SK-N-SH (cell line): ENCODE measurements at regions not wholly inside any gene's neighbourhood (a gene's known extent, or its start where the extent isn't known, plus 50 kb on each side); places are given as distances from the start of the nearest gene placed in this dataset.

ENCODE experiments used
- CHD2 ChIP-seq: fragments of 150-350 bp; IDR thresholded peaks from 2 replicates; pipeline ENCODE4 v1.6.1; 2018; ENCODE audit warnings: low read length; ENCODE audit not compliant: partially characterized antibody
- ELF1 ChIP-seq: IDR thresholded peaks from 2 replicates; pipeline ENCODE4 v1.4.0; 2012
- FOSL2 ChIP-seq: IDR thresholded peaks from 2 replicates; pipeline ENCODE4 v1.4.0; 2012; ENCODE audit warnings: low read depth, mild to moderate bottlenecking, moderate library complexity, borderline replicate concordance
- FOXM1 ChIP-seq: IDR thresholded peaks from 2 replicates; pipeline ENCODE4 v1.4.0; 2012; ENCODE audit warnings: low read depth, mild to moderate bottlenecking
- POLR2AphosphoS5 ChIP-seq: IDR thresholded peaks from 2 replicates; pipeline ENCODE4 v1.6.1; 2012; ENCODE audit warnings: low read depth, low read length
- RCOR1 ChIP-seq: fragments of 150-350 bp; IDR thresholded peaks from 2 replicates; pipeline ENCODE4 v1.6.1; 2017; ENCODE audit warnings: antibody characterized with exemption, low read length
- YY1 ChIP-seq: IDR thresholded peaks from 2 replicates; pipeline ENCODE4 v1.4.0; 2012; ENCODE audit warnings: low read depth, mild to moderate bottlenecking
- TF ChIP-seq, protein P1 (sequence below): fragments of 200-600 bp; sonication (generic); IDR thresholded peaks from 2 replicates; pipeline ENCODE4 v1.6.1; 2017; ENCODE audit warnings: antibody characterized with exemption, mild to moderate bottlenecking, moderate library complexity
- TF ChIP-seq, protein P2 (sequence below): fragments of 150-350 bp; IDR thresholded peaks from 2 replicates; pipeline ENCODE4 v1.6.1; 2017; ENCODE audit warnings: antibody characterized with exemption, low read length, low read depth, borderline replicate concordance
- TF ChIP-seq, protein P3 (sequence below): IDR thresholded peaks from 2 replicates; pipeline ENCODE4 v1.4.0; 2012; ENCODE audit warnings: low read depth, borderline replicate concordance

DNA sequence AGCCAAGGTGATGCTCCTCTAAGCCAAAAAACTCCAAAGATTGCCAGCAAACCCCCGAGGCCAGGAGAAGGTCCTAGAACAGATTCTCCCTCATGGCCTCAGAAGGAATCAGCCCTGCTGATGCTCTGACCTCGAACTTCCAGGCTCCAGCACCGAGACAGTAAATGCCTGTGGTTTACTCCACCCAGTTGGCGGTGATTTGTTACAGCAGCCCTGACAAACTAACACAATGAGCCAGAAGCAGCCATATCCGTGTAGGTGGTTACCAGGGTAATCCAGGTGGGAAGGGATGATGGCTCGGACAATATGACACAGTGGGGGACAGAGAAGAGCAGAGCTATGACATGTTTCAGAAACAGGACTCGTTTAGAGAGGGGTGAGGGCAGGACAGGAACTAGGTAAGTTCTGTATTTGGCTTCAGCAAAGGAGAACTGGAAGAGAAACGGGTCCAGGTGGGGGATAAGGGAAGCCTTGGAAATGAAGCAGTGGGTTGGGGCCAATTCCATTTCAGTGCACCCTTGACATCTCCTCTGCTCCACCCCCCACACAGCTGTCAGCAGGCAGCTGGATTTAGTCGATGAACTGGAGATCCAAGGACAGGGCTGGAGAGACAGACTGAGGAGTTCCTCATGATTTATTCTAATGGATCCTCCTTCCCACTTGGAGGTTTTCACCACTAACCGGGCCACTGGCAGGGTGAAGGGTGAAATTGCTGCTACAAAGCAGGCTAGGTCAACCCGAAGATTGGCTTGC, 179.7 kb upstream of the SH3BP4 start:
- TF ChIP-seq, protein P1, sequence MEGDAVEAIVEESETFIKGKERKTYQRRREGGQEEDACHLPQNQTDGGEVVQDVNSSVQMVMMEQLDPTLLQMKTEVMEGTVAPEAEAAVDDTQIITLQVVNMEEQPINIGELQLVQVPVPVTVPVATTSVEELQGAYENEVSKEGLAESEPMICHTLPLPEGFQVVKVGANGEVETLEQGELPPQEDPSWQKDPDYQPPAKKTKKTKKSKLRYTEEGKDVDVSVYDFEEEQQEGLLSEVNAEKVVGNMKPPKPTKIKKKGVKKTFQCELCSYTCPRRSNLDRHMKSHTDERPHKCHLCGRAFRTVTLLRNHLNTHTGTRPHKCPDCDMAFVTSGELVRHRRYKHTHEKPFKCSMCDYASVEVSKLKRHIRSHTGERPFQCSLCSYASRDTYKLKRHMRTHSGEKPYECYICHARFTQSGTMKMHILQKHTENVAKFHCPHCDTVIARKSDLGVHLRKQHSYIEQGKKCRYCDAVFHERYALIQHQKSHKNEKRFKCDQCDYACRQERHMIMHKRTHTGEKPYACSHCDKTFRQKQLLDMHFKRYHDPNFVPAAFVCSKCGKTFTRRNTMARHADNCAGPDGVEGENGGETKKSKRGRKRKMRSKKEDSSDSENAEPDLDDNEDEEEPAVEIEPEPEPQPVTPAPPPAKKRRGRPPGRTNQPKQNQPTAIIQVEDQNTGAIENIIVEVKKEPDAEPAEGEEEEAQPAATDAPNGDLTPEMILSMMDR, result no peak
- TF ChIP-seq, protein P2, sequence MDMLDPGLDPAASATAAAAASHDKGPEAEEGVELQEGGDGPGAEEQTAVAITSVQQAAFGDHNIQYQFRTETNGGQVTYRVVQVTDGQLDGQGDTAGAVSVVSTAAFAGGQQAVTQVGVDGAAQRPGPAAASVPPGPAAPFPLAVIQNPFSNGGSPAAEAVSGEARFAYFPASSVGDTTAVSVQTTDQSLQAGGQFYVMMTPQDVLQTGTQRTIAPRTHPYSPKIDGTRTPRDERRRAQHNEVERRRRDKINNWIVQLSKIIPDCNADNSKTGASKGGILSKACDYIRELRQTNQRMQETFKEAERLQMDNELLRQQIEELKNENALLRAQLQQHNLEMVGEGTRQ, result no peak
- TF ChIP-seq, protein P3, sequence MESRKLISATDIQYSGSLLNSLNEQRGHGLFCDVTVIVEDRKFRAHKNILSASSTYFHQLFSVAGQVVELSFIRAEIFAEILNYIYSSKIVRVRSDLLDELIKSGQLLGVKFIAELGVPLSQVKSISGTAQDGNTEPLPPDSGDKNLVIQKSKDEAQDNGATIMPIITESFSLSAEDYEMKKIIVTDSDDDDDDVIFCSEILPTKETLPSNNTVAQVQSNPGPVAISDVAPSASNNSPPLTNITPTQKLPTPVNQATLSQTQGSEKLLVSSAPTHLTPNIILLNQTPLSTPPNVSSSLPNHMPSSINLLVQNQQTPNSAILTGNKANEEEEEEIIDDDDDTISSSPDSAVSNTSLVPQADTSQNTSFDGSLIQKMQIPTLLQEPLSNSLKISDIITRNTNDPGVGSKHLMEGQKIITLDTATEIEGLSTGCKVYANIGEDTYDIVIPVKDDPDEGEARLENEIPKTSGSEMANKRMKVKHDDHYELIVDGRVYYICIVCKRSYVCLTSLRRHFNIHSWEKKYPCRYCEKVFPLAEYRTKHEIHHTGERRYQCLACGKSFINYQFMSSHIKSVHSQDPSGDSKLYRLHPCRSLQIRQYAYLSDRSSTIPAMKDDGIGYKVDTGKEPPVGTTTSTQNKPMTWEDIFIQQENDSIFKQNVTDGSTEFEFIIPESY, result no peak
- TF ChIP-seq ELF1, result no peak
- TF ChIP-seq POLR2AphosphoS5, result no peak
- no peak for TF ChIP-seq RCOR1
- no peak for TF ChIP-seq CHD2
- TF ChIP-seq FOSL2, result no peak
- no peak for TF ChIP-seq YY1
- no peak for TF ChIP-seq FOXM1
